Esophagus (tissue), 2 donors: ENCODE measurements at regions not wholly inside any gene's neighbourhood (a gene's known extent, or its start where the extent isn't known, plus 50 kb on each side); places are given as distances from the start of the nearest gene placed in this dataset.

ENCODE experiments used
- H3K27ac ChIP-seq, 2 donors: one replicate each; pipeline ENCODE4 v1.5.1; 2013; ENCODE audit warnings: low read depth in 2 of 2, mild to moderate bottlenecking in 2 of 2, inconsistent platforms in 1 of 2, low read length in 1 of 2, moderate library complexity in 1 of 2
- H3K27me3 ChIP-seq, 2 donors: one replicate each; pipeline ENCODE4 v1.6.1; 2013; ENCODE audit warnings: low read length in 2 of 2, control low read depth in 1 of 2, mild to moderate bottlenecking in 1 of 2; ENCODE audit not compliant: insufficient read depth in 2 of 2, control insufficient read depth in 1 of 2
- H3K36me3 ChIP-seq, 2 donors: one replicate each; pipeline ENCODE4 v1.6.1; 2013; ENCODE audit warnings: low read length in 1 of 2; ENCODE audit not compliant: control insufficient read depth in 2 of 2, insufficient read depth in 2 of 2
- H3K4me1 ChIP-seq, 2 donors: one replicate each; pipeline ENCODE4 v1.6.1; 2013; ENCODE audit warnings: low read length in 1 of 2; ENCODE audit not compliant: control insufficient read depth in 2 of 2, insufficient read depth in 2 of 2
- H3K4me3 ChIP-seq, 2 donors: one replicate each; pipeline ENCODE4 v1.5.1; 2013; ENCODE audit warnings: low read length in 2 of 2, mild to moderate bottlenecking in 2 of 2, low read depth in 1 of 2, moderate library complexity in 1 of 2
- H3K9me3 ChIP-seq, 2 donors: one replicate each; pipeline ENCODE4 v1.6.1; 2013; ENCODE audit warnings: mild to moderate bottlenecking in 2 of 2, low read depth in 1 of 2, low read length in 1 of 2, moderate library complexity in 1 of 2; ENCODE audit not compliant: control insufficient read depth in 2 of 2, insufficient read depth in 1 of 2
- WGBS, 2 donors: extraction: QIAGEN DNeasy Blood & Tissue Kit; methylation state at CpG; one replicate each; pipeline ENCODE4 v1.1.7; 2013; 5-methylcytosine and 5-hydroxymethylcytosine counted together
- donor health status: healthy with polysubstance abuse.
- donor health status: Bipolar disorder and iron deficiency.

DNA sequence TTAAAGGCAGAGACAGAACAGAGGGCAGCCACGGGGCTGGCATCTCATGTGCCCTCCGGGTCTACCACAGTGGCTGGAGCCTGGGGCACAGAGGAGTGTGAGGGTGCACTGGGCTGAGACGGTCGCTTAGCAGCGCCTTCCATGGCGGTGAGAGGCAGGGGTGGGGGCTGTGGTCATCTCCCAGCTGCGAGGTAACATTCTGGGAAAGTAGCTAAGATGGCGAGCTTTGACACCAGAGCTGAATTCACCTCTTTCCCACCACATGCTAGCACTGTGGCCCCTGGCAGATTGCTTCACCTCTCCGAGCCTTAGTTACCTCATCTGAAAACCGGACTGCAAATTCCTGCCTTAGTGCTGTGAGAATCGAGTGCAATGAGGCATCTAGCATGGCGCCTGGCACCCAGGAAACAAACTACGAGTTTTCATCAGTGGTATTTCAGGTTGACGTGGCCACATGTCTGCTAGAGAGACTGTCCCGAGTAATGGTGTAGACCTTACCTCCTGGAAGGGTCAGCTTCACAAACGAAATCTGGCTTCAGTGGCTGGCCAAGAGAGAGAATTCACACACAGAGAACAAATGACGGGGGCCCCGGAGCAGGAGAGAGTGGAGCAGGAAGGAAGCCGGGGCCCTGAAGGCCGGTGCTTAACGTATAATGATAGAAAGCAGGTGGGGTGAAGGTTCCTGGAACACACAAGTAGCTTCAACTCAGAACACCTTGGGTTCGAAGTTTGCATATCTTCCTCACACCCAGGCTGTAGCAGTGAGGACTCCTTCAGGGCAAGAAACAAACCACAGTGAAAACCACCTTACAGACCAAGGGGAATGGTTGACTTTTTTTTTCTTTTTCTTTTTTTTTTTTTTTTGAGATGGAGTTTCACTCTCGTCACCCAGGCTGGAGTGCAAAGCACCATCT, 63.9 kb upstream of the RPH3AL start:
- WGBS, 2 donors = 63 to 68% methylated on average over 23 of the region's 23 CpGs
- peak overlapping the region; percentile 1 to 38 for H3K27ac ChIP-seq
- no peaks in the 10 kb centered on the region for H3K36me3 ChIP-seq
- peaks cover 0 to 3% of the 10 kb centered on the region in 2 donors for H3K4me1 ChIP-seq
- H3K4me3 ChIP-seq = no peak overlapping the region
- H3K27me3 ChIP-seq = no peaks in the 10 kb centered on the region
- no peaks in the 10 kb centered on the region for H3K9me3 ChIP-seq

DNA sequence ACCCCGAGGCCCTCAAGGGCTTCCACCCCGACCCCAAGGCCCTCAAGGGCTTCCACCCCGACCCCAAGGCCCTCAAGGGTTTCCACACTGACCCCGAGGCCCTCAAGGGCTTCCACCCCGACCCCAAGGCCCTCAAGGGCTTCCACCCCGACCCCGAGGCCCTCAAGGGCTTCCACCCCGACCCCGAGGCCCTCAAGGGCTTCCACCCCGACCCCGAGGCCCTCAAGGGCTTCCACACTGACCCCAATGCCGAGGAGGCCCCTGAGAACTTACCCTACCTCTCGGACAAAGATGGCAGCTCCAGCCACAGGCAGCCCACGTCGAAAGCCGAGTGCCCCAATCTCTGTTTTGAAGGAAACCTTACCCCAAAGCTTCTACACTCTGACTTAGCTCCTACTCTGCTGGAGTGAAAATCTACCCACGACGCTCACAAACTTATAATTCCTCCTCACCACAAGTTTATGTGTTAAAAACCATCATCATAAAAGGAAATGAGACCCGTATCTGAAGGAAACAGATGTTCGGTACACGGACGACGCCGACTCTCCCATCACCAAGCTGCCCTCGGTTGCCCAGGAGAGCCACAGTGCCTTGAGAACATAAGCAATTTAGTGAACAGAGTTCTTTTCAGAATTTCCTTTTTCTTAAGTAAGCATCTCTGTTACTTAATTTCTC, 61.2 kb upstream of the RPH3AL start:
- no peak overlapping the region for H3K4me3 ChIP-seq
- WGBS, 2 donors = 74 to 79% methylated on average over 25 of the region's 25 CpGs
- no peaks in the 10 kb centered on the region for H3K9me3 ChIP-seq
- H3K4me1 ChIP-seq = peaks cover 0 to 8% of the 10 kb centered on the region in 2 donors
- H3K27me3 ChIP-seq = no peaks in the 10 kb centered on the region
- no peaks in the 10 kb centered on the region for H3K36me3 ChIP-seq
- H3K27ac ChIP-seq = no peak overlapping the region

DNA sequence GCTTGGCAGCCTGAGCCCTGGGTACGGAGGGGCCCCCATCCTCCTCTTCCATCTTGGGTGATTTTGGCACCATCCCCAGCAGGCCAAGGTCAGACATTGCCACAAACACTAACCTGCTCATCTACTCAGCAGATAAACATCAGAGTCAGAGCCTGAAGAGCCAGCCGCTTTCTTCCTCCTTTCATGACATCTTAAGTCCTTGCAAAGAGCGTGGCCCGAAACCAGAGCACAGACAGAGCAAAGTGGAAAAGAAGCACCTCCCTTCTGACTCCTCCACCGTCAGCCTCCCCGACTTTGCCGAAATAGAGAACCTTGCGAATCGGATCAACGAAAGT, 60.4 kb upstream of the RPH3AL start:
- no peak overlapping the region for H3K4me3 ChIP-seq
- peaks cover 0 to 8% of the 10 kb centered on the region in 2 donors for H3K4me1 ChIP-seq
- H3K36me3 ChIP-seq = no peaks in the 10 kb centered on the region
- WGBS, 2 donors = 82 to 84% methylated on average over 10 of the region's 10 CpGs
- H3K9me3 ChIP-seq = no peaks in the 10 kb centered on the region
- H3K27me3 ChIP-seq = no peaks in the 10 kb centered on the region
- no peak overlapping the region for H3K27ac ChIP-seq

DNA sequence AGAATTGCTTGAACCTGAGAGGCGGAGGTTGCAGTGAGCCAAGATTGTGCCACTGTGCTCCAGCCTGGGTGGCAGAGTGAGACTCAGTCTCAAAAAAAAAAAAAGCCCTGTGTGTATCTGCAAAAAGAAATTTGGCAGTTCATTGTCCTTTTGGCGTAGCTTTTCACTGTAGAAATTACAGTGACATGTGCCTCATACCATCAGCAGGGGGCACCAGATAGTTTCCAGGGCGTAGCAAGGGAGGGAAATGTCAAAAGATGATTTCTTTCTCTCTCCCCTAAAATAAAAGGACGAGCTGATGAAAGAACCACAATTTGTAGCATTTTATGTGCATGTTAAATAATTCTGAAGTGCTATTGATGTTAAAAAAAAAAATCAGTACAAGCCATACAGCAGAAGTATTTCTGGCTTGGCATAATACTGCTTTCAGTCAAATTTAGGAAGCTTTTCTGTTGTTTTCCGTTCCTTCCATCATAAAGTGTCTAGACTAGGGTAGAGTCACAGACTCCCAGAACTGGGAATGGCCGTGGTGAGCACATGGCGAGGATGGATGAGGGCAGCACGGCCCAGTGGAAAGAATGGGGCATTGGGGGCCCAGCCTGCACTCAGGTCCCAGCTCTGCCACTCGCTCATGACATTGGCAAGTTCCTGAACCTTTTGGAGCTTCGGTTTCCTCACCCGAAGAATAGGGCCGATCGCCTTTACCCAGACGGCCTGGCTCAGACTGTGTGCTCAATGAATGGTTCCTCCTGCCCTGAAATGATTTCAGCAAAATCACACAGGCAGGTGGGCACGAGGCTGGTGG, 59.8 kb upstream of the RPH3AL start:
- Histone ChIP-seq H3K27ac (no peak overlapping the region), H3K4me3 (no peak overlapping the region), H3K27me3 (no peaks in the 10 kb centered on the region), H3K9me3 (no peaks in the 10 kb centered on the region), H3K4me1 (peaks cover 0 to 8% of the 10 kb centered on the region in 2 donors), H3K36me3 (no peaks in the 10 kb centered on the region)
- 57 to 59% methylated on average over 15 of the region's 15 CpGs for WGBS, 2 donors

DNA sequence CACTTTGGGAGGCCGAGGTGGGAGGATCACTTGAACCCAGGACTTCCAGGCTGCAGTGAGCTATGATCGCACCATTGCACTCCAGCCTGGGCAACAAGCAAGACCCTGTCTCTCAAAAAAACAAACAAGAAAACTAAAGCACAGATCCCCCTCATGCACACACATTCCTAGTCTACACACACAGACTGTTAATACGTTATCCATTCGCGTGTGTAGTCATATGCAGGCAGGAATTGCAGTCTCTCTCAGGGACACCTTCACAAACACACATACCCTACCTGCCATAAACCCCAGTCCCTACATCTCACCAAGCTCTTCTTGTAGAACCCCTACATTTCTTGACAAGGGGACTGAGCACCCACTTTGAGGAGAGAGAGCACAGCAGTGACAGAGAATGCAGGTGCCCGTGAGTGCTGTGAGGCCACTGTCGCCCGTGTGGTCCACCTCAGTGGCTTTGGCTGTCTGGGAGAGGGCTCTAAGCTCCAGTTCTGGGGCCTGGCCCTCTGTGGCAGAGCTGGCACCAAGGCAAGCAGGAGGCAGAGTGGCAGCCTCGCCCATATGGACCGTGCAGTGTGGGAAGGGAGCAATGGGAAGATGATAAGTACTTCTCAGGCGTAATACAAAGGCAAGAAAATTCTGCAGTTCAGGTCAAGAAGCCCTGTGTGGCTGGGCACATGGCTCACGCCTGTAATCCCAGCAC, 59.0 kb upstream of the RPH3AL start:
- Histone ChIP-seq H3K36me3 (no peaks in the 10 kb centered on the region), H3K4me3 (no peak overlapping the region), H3K27me3 (no peaks in the 10 kb centered on the region), H3K4me1 (peaks cover 0 to 8% of the 10 kb centered on the region in 2 donors), H3K27ac (no peak overlapping the region), H3K9me3 (no peaks in the 10 kb centered on the region)
- WGBS, 2 donors = 73 to 74% methylated on average over 12 of the region's 12 CpGs

DNA sequence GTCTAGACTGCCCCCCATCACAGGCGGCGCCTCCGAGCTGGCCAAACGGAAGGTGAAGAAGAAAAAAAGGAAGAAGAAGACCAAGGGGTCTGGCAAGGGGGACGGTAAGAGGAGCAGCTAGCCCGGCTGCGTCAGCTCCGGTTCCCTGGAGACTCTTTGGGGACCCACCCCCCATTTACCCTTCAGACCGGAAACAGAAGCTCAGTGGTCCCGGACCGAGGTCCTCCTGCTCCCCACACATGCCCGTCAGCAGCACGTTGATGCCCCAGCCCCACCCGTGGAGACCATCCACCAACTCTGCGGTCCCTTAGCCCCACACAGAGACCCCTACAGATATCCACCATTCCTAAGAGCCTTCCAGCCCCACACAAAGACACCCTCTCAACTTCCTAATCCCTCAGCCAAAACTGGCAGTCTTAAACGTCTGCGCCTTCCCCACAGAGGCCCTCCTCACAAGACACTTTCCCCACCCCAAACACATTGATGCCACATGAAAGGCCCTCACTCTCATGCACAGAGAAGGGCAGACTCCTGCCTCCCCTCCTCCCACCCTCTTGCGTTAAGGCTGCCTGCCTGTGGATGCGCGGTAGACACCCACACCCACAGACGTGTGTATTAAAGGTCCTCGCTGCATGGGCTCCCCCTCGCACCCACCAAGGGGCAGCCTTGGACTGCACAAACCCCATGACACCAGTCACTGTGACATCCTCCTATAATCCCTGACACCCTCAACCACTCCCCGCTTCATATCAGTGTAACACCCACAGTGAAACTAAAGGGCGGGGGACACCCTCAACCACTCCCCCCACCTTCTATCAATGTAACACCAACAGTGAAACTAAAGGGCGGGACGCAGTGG, 58.2 kb upstream of the RPH3AL start:
- 15 to 16% methylated on average over 26 to 27 of the region's 27 CpGs for WGBS, 2 donors
- Histone ChIP-seq H3K27ac (peak overlapping the region in 1 of 2 donors; percentile 70), H3K9me3 (no peaks in the 10 kb centered on the region)

DNA sequence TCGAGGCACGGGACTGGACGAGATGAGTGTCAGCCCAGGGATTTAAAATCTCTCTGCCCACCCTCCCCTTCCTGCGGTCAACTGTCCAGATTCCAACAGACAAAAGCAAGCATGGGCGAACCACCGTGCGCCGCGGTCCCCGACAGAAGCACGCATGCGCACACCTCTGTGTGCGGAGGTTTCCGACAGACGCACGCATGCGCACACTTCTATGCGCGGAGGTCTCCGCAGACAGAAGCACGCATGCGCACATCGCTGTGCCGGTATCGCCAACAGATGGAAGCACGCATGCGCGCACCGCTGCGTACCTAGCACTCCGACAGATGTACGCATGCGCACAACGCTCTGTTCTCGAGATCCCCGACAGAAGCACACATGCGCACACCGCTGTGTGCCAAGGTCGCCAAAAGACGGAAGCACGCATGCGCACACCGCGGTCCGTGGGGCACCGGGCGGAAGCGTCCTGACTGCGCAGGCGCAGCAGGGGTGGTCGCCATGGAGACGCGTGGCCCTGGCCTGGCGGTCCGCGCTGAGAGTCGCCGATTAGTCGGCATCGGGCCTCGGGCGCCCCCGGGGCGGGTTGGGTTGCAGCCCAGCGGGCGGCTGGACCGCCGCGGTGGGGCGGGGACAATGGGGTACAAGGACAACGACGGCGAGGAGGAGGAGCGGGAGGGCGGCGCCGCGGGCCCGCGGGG, 57.4 kb upstream of the RPH3AL start:
- Histone ChIP-seq H3K36me3 (no peaks in the 10 kb centered on the region), H3K4me3 (peak overlapping the region; percentile 76 to 85), H3K27me3 (no peaks in the 10 kb centered on the region), H3K4me1 (peaks cover 0 to 8% of the 10 kb centered on the region in 2 donors), H3K27ac (peak overlapping the region; percentile 70 to 77), H3K9me3 (no peaks in the 10 kb centered on the region)
- 1 to 3% methylated on average over 79 to 80 of the region's 80 CpGs for WGBS, 2 donors

More for the DNA sequence above, 58.2 kb upstream of the RPH3AL start:
- Histone ChIP-seq H3K4me1 (peaks cover 0 to 8% of the 10 kb centered on the region in 2 donors), H3K4me3 (peak overlapping the region; percentile 76 to 85), H3K27me3 (no peaks in the 10 kb centered on the region), H3K36me3 (no peaks in the 10 kb centered on the region)

DNA sequence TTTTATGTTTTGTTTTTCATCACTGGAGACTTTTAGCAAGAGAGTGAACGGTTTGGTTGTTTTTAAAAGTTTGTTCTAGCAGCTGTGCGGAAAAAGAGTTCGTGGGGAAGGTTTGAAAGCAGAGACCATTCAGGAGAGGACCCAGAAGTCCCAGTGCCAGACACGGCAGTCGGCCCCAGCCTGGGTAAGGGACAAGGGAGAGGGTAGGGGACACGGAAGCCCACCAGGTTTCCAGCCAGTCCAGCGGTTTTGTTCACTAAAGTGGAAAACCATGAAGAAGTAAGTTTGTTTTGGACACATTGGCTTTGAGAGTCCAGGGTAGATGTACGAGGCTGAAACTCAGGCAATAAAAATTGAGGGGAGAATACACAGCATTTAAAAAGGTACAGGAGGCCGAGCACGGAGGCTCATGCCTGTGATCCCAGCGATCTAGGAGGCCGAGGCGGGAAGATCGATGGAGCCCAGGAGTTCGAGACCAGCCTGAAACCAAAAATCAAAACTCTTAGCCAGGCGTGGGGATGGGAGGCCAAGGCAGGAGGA, 56.8 kb upstream of the RPH3AL start:
- H3K4me3 ChIP-seq = peak overlapping the region; percentile 31 to 42
- no peaks in the 10 kb centered on the region for H3K27me3 ChIP-seq
- peaks cover 0 to 8% of the 10 kb centered on the region in 2 donors for H3K4me1 ChIP-seq
- no peaks in the 10 kb centered on the region for H3K9me3 ChIP-seq
- peak overlapping the region; percentile 18 to 77 for H3K27ac ChIP-seq
- no peaks in the 10 kb centered on the region for H3K36me3 ChIP-seq
- 59 to 62% methylated on average over 16 of the region's 16 CpGs for WGBS, 2 donors
